ENCODE measurements at regions not wholly inside any gene's neighbourhood (a gene's known extent, or its start where the extent isn't known, plus 50 kb on each side); places are given as distances from the start of the nearest gene placed in this dataset.
A peak's percentile ranks its signal among the peaks of the same experiment; 100 is the strongest.

- Histone ChIP-seq H3K4me1 (ENCODE audit: control insufficient read depth, insufficient read depth, low read length) (no peaks in the 10 kb centered on the region), H3K9me3 (ENCODE audit: control insufficient read depth, insufficient read depth, low read depth, low read length) (no peaks in the 10 kb centered on the region), H3K36me3 (ENCODE audit: control insufficient read depth in 2 of 2, insufficient read depth in 1 of 2, low read length in 2 of 2) (no peaks in the 10 kb centered on the region), H3K4me3 (ENCODE audit: low read depth, low read length) (no peak overlapping the region), H3K27ac (ENCODE audit: extremely low read depth, low read depth, low read length) (no peak overlapping the region)
- TF ChIP-seq HOXD13 (CRISPR knock-in tag; IDR thresholded peaks at IDR 0.05; ENCODE audit: borderline replicate concordance) (no peak), WT1 (tag by site-specific recombination; IDR thresholded peaks at IDR 0.05) (peak; percentile 81; the same call in 1 of the 2 replicates), ZIC2 (tag by site-specific recombination; IDR thresholded peaks at IDR 0.05) (0 out of 2 replicates have a peak, but pooled peaks have one; percentile 12), ZNF623 (tag by site-specific recombination; IDR thresholded peaks at IDR 0.05) (no peak)
- ChIA-PET POLR2A (no interaction called here), CTCF (interaction anchor here (0.6 to 0.9 kb wide), 2 partner anchors 497 to 591 kb away, joined by 3 to 4 read pairs; no protein-coding TSS in a partner anchor)
Observed at GRCh38 chr7:51521694-51522312, 205.2 kb upstream of the COBL start.

- H3K9me3 ChIP-seq (ENCODE audit: control insufficient read depth, insufficient read depth, low read depth, low read length), result no peaks in the 10 kb centered on the region
- CTCF ChIA-PET, result no interaction called here
Observed at GRCh38 chr7:51521054-51521453, 204.4 kb upstream of the COBL start.

GRCh38 chr7:51518646-51519045 lies 202.0 kb upstream of the COBL start:
- ChIA-PET POLR2A (no interaction called here), CTCF (no interaction called here)
- TF ChIP-seq ZNF426 (tag by site-specific recombination; IDR thresholded peaks at IDR 0.05) (no peak), ZNF16 (tag by site-specific recombination; IDR thresholded peaks at IDR 0.05; ENCODE audit: low read depth) (no peak), ZNF155 (tag by site-specific recombination; IDR thresholded peaks at IDR 0.05) (no peak), ZNF112 (tag by site-specific recombination; IDR thresholded peaks at IDR 0.05) (no peak)
- Histone ChIP-seq H3K27ac (ENCODE audit: extremely low read depth, low read depth, low read length) (no peak overlapping the region), H3K36me3 (ENCODE audit: control insufficient read depth in 2 of 2, insufficient read depth in 1 of 2, low read length in 2 of 2) (no peaks in the 10 kb centered on the region), H3K4me1 (ENCODE audit: control insufficient read depth, insufficient read depth, low read length) (no peaks in the 10 kb centered on the region), H3K4me3 (ENCODE audit: low read depth, low read length) (no peak overlapping the region), H3K9me3 (ENCODE audit: control insufficient read depth, insufficient read depth, low read depth, low read length) (no peaks in the 10 kb centered on the region)

More at GRCh38 chr7:51521054-51521453, 204.4 kb upstream of the COBL start:
- Histone ChIP-seq H3K36me3 (ENCODE audit: control insufficient read depth in 2 of 2, insufficient read depth in 1 of 2, low read length in 2 of 2) (no peaks in the 10 kb centered on the region), H3K27ac (ENCODE audit: extremely low read depth, low read depth, low read length) (no peak overlapping the region), H3K4me1 (ENCODE audit: control insufficient read depth, insufficient read depth, low read length) (no peaks in the 10 kb centered on the region), H3K4me3 (ENCODE audit: low read depth, low read length) (no peak overlapping the region)
- TF ChIP-seq ZNF132 (tag by site-specific recombination; IDR thresholded peaks at IDR 0.05; ENCODE audit: borderline replicate concordance) (no peak), ZNF704 (tag by site-specific recombination; IDR thresholded peaks at IDR 0.05) (no peak), MZF1 (tag by site-specific recombination; IDR thresholded peaks at IDR 0.05; ENCODE audit: borderline replicate concordance) (no peak), ZNF623 (tag by site-specific recombination; IDR thresholded peaks at IDR 0.05) (no peak), ZNF530 (tag by site-specific recombination; IDR thresholded peaks at IDR 0.05; ENCODE audit: low read depth) (no peak), ZSCAN16 (tag by site-specific recombination; IDR thresholded peaks at IDR 0.05) (no peak), ZNF645 (tag by site-specific recombination; IDR thresholded peaks at IDR 0.05) (no peak), KLF16 (tag by site-specific recombination; IDR thresholded peaks at IDR 0.05) (no peak), ZNF391 (tag by site-specific recombination; IDR thresholded peaks at IDR 0.05; ENCODE audit: borderline replicate concordance, low read depth) (no peak), ZSCAN4 (tag by site-specific recombination; IDR thresholded peaks at IDR 0.05) (no peak)
- POLR2A ChIA-PET, result no interaction called here

Data from HEK293 (cell line).